Pons (tissue), 1 donor: ENCODE measurements at regions not wholly inside any gene's neighbourhood (a gene's known extent, or its start where the extent isn't known, plus 50 kb on each side); places are given as distances from the start of the nearest gene placed in this dataset.

Source experiments
- DNase-seq: peaks from one replicate; pipeline ENCODE4 v3.0.0-alpha.2; 2016; ENCODE audit warnings: low spot score

DNA sequence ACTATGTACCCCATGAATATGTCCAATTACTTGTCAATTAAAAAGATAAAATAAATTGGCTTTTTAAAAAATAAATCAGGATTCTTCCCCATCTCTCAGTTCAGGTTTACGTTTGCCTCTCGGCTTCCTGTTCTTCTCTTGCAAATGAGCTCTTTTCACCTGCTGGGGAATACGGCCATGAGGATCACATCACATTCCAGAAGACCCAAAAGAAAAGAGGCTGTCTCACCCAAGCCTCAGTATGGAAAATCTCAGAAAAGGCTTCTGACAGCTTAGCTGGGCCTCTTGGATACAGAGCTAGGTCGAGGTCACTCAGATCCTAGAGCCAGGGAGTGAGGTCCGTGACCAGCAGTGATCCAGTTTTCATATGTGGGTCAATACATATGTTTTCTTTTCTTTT is 171.2 kb upstream of the SDK2 start:
- no peak for DNase-seq

GRCh38 chr17:73819440-73820395 is 175.5 kb upstream of the SDK2 start:
- DNase-seq: no peak

DNA sequence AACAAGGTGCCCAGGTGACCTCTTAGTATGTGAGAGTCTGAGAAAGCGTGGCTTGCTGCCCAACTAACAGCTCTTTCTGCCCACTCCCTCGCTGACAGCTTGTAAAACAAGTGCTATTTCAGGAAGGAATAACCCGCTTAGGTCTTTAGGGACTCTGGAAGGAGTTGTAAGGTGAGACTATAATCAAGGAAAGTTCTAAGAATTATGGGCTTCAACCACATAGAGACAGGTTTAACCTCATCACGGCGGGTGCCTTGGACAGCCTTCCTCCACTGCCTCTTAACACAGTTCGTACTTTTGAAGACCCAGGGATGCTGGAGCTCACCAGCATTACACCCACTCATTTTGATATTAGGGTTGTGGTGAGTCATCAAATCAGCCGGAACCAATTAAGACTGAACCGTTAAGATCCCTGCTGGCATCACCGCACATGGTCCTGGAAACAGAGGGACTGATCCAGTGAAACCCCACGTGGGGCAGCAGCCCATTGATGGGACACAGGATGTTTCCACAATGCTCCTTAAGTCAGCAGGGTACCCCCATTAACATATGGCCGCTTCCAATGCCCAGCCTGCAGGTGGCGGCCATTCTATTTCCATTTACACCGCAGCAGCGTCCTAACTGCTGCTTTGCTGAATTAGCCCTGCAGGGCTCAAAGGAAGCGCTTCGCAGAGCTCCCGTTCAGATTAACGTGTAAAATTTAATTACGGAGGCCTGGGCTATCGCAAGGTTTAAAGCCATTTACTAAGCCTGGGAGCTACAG is 176.6 kb upstream of the SDK2 start:
- no peak for DNase-seq

DNA sequence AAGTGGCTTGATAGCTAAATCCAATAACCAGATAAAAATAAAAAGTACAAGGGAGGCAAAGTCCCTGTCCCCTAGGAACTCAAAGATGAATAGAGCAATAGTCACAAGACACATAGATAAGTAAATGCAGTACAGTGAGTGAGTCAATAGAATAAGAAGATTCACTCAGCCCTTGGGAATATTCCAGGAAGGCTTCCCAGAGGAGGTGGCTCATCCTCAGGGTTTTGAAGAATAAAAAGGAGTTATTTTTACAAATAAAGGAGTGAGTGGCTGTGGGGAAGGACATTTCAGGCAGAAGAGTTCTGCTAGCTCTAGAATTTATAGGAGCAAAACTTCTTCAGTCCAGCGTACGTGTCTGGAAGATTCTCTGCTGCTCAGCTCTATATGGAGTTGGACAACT is 177.4 kb upstream of the SDK2 start:
- no peak for DNase-seq

DNA sequence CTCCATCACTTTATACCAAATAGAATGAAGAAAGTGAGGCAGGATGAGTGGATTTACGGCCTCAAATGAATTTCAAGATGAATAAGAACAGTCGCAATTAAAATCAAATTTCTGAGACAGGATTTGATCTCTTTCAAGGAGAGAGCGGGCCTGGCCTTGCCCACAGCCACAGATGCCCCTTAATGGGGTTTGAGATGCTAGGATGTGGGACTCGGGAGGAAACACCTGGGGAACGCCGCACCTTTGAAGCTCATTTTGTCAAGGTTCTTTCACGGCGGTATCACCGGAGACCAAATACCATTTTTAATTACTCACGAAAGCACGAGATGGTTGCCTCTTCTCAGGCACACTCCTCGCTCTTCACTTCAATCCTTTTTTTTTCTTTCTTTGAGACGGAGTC is 178.1 kb upstream of the SDK2 start:
- no peak for DNase-seq

DNA sequence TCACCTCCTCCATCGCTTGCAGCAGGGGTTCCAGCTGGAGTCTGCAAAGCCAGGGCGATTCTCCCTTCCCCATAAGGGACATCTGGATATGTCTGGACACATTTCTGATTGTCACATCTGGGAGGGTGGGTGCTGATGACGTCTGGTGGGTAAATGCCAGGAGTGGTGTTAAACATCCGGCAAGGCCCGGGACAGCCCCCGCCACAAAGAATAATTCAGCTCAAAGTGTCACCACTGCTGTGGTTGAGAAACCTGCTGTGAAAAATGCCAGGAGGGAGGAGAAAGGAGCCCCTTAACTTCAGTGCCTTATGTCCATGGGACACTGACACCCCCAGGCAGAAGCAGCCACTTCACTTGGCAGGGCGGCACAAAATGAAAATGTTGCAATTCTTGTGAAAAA is 179.4 kb upstream of the SDK2 start:
- DNase-seq: no peak

- DNase-seq: no peak
Observed at GRCh38 chr17:73824321-73824720, 180.1 kb upstream of the SDK2 start.

DNA sequence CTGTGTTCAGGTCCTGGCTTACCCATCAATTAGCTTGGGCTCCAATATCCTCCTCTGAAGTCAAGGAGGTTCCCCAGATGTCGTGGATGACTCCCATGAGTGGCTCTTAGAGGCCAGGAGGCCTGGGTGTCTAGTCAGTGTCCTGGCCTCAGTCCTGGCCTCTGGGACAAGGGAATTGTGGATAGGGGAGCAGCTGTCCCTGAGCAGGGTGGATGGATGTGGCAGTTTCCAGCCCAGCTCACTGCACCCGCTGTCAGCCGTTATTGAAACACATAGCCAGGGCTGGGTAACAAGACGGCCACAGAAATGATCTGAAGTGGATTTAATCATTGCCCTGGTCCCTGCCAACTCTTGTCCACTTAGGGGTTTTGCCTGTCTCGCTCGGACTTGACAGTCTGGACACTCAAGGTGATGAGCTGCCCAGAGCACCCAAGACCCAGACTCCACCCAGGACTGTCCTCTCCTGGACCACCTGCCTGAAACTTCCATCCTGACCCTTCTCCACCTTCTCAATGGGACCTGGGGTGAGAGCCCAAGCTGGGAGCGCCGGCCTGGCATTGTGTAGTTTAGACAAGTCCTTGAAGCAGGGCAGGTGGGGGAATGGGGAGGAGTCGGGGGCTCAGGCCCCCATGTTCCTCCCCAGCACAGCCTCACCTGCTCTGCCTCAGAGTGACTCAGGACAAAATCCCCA is 182.1 kb upstream of the SDK2 start:
- no peak for DNase-seq

GRCh38 chr17:73826872-73827228 is 182.6 kb upstream of the SDK2 start:
- DNase-seq: no peak

- DNase-seq: no peak
Observed at GRCh38 chr17:73827627-73828291, 183.5 kb upstream of the SDK2 start.

DNA sequence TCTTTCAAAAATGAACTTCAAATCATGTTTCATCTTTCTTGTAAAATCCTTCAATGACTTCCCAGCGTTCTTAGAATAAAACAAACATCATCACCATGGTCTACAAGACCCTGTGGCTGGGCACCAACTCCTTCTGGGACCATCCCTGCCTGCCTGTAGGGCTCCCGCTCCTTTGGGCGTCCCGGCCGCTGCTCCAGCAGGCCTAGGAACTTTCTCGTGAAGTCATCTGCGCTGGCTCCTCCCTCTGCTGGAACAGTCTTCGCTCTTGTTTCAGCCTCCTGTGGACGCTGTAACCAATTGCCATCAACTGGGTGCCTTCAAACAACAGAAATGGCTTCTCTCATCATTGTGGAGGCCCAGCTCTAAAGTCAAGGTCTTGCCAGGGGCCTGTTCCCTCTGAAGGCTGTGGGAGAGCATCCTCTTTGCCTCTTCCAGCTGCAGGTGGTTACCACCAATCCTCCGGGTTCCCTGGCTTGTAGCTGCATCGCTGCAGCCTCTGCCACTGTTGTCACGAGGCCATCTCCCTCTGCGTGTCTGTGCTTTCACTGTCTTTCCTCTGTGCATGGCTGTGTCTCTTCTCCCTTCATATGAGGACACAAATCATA is 185.5 kb upstream of the SDK2 start:
- DNase-seq: no peak

- DNase-seq: no peak
Observed at GRCh38 chr17:73831699-73832098, 187.5 kb upstream of the SDK2 start.

- no peak for DNase-seq
Observed at GRCh38 chr17:73833775-73834488, 189.7 kb upstream of the SDK2 start.

DNA sequence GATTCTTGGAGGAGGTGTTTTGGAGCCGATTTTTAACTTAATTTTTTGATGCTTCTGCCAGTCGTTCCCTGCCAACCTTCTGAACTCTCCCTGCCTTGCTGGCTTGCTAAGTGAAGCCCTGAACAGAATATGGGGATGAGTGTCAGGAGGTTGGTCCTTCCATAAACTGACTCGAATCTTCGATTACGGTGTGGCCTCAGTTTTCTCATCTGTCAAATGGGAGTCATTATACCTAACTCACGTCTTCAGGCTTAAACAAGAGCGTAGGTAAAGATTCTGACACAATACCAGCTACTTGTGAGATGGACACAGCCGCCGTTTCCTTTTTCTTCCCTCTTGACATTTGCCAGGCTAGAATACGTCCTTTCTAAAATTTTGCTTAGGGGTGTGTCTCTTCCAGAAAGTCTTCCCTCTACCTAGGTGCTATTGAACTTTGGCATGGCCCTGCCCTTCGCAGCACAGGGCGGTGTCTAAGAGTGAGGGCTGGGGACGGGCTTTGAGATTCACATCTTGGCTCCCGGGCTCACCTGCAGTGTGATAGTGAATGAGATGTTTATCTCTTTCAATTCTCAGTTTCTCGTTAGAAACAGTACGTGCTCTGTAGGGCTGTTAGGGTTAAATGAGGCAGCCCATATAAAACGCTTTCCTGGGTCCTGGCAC is 190.6 kb upstream of the SDK2 start:
- no peak for DNase-seq

DNA sequence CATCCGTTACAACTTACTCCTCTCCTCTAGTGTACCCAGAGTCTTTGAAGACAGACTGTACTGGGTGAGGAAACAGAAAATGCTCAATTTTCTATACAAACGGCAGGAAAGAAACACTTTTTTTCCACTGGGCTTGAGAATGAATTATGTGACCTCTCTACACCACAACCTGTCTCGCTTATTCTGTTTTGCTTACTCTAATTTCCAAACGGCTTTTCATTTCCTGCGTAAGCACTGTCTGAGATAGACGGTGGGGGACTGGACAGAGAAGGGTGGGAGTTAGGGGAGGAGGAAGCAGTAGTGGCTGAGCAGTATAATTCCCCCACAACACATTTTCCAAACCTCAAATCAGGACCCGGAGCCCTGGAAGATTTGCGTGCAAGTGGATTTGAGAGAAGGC is 191.4 kb upstream of the SDK2 start:
- no peak for DNase-seq

DNA sequence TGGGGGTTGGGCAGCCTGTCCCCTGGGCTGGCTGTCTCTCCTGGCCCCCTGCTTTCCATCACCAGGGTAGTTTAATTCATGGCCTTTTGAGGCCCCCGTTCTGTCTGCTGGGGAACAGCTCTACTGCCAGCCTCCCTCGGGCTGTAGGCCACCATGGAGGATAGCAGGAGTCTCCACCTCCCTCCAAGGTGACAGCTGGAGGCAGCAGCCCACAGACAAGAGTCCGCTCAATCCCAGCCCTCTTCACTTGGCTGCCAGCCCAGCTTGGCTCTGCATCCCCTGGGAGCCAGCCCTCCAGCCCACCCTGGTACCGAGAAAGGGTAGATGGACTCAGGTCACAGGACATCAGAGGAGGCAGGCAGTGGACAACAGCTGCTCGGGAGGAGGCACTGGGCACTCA is 194.6 kb upstream of the SDK2 start:
- DNase-seq: no peak

DNA sequence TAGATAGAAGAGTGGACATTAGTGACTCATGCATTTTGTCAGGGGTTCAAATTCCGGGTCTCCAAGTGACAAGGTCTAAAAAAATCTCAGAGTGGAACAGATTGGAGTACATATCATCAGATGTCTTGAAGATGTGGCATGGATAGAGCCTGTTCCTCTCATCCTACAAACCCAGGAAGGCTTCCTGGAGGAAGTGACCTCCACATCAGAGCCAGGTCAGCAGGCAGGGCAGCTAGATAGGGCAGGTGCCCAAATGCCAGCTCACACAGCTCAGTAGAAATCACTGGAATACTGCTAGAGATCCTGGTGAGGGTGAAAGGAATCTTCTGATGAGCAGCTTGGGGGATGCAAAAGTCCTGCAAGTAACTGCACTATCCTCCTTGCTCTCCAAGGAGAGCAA is 196.6 kb upstream of the SDK2 start:
- no peak for DNase-seq

- DNase-seq: peak; percentile 13
Observed at GRCh38 chr17:73841431-73842060, 197.3 kb upstream of the SDK2 start.

- no peak for DNase-seq
Observed at GRCh38 chr17:73847952-73848351, 203.7 kb upstream of the SDK2 start.

- no peak for DNase-seq
Observed at GRCh38 chr17:73850426-73850825, 206.2 kb upstream of the SDK2 start.
